ENCODE measurements at regions not wholly inside any gene's neighbourhood (a gene's known extent, or its start where the extent isn't known, plus 50 kb on each side); places are given as distances from the start of the nearest gene placed in this dataset.
A peak's percentile ranks its signal among the peaks of the same experiment; 100 is the strongest.

DNA sequence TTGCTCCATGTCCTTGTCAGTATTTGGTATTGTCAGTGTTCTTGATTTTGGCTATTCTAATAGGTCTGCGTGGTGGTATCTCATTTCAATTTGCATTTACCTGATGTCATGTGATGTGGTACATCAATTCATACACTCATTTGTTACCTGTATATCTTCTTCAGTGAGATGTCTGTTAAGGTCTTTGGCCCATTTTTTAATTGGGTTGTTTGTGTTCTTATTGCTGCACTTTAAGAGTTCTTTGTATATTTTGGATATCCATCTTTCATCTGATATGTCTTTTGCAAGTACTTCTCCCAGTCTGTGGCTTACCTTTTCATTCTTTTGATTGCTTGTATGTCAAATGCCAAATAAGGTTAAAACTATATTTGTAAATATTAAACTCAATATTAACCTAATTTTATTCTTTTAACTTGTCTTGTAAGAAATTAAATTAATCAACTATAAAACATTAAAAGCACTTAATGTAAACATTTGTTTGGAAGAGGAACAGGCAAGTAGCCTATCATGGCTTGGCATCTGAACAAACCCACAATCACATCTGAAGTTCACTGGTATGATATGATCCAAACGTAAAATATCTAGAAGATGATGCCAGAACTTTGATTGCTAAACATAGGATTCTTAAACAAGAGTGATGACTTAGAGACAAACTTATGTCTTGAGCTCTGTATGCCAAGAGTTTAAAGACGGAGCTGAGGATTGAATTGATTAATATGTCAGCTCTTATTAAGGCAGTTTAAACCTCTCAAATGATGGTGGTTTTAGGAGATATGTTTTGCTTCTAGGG, 587.3 kb downstream of the ANXA1 start:
- FAIRE-seq (no peak), DNase-seq (ENCODE audit: insufficient read length, low spot score) (no peak)

DNA sequence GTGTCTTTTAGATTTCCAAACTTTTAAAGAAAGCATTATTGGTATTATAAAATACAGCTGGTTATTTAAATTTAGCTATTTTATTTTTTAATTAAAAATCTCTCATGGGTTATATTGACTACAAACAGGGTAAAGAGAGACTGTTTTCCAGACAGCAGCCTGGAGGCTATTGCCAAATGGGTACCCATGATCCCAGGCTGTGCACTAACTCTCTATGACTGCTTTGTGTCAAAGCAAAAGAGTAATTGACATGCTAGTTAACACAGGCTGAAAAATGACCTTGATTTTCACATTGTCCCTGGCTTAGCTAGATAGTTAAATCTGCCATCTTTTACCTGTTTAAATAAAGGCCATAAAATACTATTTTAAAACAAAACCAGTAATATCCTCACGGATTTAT, 589.7 kb downstream of the ANXA1 start:
- FAIRE-seq, result no peak
- no peak for DNase-seq (ENCODE audit: insufficient read length, low spot score)

DNA sequence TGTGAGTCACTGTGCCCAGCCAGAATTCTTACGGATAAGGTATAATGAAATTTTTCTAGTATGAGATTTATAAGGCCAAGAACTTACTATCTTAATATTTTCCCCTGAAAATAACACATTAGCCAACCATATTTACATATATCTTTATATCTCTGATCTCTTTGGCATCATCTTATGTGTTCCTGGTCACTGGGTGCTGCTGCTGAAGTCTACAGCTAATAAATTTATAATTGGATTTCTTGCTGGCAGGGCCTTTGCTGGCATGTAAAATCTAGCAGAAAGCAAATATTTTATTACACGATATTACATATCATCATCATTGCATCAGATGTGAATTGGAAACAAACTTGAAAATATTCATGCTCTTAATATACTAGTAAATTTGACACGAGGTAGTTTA, 590.7 kb downstream of the ANXA1 start:
- FAIRE-seq (no peak), DNase-seq (ENCODE audit: insufficient read length, low spot score) (no peak)

DNA sequence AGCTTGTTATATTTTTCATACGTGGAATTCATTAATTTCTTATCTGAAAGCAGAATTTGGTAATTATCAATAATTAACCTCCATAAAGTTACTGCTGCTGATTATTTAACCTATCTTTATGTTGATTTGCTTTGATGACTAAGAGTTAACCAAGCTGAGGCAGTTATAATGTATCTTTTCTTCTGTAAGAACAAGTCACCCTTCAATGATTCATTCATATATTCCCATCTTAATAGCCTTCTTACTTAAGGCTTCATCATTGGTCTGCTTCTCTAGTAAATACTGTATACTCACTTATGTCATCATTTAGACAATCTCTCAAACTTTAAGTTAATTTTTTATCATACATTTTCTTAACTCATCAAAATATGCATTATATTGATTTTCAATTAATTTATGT, 592.2 kb downstream of the ANXA1 start:
- peak; percentile 53 for FAIRE-seq
- no peak for DNase-seq (ENCODE audit: insufficient read length, low spot score)

DNA sequence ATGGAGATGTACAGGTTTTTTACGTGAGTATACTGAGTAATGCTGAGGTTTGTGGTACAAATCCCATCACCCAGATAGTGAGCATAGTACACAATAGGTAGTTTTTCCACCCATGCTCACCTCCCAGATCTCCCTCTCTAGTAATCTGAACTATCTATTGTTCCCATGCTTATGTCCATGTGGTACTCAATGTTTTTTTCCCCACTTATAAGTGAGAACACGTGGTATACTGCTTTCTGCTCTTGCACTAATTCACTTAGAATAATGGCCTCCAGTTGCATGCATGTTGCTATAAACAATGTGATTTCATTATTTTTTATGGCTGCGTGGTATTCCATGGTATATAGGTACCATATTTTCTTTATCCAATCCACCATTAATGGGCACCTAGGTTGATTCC, 593.9 kb downstream of the ANXA1 start:
- FAIRE-seq, result no peak

DNA sequence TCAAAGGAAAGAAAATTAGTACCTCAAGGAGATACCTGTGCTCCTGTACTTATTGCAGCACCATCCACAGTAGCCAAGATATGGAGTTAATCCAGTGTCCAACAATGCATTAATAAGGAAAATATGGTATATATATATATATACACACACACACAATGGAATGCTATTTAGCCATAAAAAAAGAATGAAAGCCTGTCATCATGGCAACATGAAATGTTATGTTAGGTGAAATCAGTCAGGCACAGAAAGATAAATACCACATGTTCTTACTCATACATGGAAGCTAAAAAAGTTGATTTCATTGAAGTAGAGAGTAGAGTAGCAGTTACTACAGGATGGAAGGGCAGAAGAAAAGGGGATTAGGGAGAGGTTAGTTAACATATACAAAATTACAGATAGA, 601.5 kb downstream of the ANXA1 start:
- FAIRE-seq, result no peak
- DNase-seq (ENCODE audit: insufficient read length, low spot score), result no peak

More for the DNA sequence above, 593.9 kb downstream of the ANXA1 start:
- no peak for DNase-seq (ENCODE audit: insufficient read length, low spot score)

DNA sequence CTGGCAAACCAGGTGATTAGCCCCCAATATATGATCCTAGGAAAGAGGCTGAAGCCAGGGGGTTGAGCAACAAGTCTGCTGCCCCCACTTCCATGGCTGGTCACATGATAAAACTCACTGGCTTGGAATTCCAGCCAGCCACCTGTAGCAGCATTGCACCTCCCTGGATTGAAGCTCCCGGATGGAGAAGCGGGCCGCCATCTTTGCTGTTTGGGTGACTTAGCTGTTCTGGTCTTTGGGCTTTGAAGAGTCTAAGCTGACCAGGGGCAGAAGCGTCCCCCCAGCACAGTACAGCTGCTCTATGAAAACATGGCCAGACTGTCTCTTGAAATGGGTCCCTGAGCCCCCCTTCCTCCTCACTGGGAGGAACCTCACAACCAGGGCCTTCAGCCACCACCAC, 610.2 kb downstream of the ANXA1 start:
- no peak for FAIRE-seq
- DNase-seq (ENCODE audit: insufficient read length, low spot score), result no peak

DNA sequence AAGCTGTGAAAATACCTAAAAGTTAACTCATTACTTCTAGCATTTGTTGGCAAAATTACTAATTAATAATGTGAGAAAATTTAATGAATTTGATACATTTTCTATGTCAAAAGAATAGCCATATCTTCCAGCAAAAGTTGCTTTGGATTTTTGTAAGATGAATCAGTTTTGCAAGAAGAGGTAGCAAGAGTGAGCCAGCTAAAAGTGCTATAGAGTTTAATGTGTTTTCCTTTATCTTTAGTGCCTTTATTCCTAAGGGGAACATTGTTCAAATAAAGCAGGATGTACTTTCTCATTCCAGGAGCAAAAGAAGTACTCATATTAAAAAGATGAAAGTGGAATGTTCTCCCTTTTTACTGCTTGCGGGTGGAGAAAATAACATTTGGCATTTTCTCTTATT, 622.2 kb downstream of the ANXA1 start:
- no peak for FAIRE-seq
- DNase-seq (ENCODE audit: insufficient read length, low spot score), result no peak

DNA sequence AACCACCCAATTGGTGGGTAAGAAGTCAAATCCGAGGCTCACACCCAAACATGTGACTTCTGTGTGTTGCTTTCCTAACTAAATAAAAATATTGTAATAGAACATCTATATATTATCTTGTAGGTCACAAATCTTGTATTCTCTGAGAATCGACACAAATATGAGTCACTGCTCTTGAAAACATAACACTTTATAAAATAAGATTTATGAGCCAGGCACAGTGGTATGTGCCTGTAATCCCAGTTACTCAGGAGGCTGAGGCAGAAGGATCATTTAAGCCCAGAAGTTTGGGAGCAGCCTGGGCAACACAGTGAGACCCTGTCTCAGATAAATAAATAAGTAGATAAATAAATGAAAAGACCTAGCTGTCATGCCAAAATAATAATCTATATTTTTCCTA, 624.1 kb downstream of the ANXA1 start:
- DNase-seq (ENCODE audit: insufficient read length, low spot score), result no peak
- FAIRE-seq, result no peak

DNA sequence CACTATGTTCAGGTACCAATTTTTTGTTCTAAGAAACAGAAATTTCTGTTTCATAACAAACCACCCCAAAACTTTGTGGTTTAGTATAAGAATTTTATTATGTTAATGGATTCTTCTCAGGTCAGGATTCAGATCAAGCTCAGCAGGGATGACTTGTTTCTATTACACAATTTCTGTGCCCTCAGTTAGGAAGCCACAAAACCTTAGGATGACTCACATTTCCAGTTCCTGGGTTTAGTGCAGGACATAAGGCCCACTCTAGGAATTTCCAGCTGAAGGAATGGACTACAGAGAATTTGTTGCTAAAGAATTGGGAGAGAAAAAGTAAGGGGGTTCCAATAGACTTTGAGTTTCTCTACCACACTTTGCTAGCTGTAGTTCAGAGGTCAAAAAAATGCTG, 629.3 kb downstream of the ANXA1 start:
- FAIRE-seq (no peak), DNase-seq (ENCODE audit: insufficient read length, low spot score) (no peak)

DNA sequence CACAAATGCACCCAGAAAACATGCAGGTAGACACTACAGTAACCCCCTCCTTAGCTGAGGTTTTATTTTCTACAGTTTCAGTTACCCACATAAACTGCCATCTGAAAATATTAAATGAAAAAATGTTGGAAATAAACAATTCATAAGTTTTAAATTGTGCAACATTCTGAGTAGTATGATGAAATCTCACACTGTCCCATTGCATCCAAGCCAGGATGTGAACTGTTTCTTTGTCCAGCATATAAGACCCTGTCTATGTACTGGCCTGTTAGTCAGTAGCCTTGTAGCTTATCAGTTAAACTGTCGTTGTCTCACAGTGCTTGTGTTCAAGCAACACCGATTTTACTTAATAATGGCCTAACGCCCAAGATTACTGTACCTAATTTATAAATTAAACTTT, 630.5 kb downstream of the ANXA1 start:
- DNase-seq (ENCODE audit: insufficient read length, low spot score) (no peak), FAIRE-seq (no peak)

DNA sequence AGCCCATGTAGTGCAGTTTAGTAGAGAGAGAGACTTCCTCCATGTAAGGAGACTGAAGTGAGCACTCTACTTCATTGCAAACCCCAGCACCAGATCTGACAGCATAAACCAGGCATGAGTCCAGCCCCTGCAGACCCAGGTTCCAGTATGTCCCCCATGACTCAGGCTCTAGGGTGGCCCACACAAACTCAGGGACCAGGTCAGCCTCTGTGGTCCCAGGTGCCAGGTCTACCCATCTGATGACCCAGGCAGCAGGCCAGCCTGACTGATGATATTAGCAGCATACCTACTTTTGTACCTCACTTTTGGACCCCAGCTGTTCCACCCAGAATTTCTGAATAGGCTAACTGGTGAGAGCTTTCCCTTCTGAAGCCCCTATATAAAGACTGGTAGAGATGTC, 647.8 kb downstream of the ANXA1 start:
- DNase-seq (ENCODE audit: insufficient read length, low spot score) (no peak), FAIRE-seq (no peak)

DNA sequence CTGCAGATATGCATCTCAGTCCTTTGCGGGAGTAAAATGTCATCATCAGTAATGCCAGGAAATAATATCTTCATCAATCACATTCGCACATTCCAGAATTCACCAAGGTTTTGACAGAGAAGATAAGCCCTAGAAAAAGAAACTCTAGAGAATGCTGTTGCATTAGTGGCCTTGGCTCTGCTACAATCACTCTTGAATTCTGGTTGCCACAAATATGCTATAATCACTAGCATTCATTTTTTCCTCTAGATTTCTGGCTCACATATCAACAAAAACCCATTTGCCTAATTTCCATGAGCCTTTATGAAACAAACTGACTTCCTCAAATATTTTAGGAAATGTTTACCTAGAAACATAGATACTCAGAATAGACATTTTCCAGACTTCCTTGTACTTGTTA, 653.4 kb downstream of the ANXA1 start:
- no peak for FAIRE-seq
- no peak for DNase-seq (ENCODE audit: insufficient read length, low spot score)

DNA sequence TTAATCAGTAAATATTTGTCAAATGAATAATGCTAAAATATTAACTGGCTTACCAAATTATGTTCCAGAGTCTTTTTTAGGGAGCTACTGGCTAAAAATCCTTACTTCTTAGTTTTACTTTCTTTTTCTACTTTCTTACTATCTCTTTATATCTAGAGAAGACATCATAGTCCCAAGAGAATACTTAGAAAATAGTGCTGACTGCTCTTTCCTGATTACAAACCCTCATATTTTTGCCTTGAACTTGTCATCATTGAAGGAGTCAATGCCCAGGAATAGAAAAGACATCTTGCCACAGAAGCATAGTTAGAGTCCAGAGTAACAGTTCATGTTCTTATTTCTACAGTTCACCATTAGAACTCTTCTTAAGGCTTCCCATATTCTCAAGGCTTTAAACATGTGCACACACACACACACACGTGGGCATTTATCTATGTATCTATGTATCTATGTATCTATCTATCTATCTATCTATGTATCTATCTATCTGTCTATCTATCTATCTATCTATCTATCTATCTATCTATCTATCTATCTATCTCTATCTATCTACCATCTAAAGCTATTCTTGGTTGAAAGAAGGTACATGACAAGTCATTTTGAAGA, 654.3 kb downstream of the ANXA1 start:
- no peak for DNase-seq (ENCODE audit: insufficient read length, low spot score)
- FAIRE-seq, result no peak

DNA sequence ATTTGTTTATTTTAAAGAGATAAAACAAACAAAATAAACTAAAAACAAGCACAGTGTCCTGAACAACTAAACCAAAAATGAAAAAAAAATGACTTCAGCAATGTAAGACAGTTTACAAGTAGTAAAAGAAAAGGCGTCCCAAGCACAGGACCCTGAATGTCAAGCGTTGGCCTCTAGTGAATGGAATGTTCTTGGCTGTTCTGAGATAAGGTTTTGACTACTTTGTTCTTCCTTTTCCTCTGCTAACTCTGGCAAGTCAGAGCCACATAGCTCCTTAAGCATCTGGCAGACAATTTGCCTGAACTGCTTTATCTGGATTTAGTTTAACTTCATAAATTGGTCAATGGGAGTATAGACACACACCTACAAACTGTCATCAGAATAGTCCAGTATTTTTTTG, 655.2 kb downstream of the ANXA1 start:
- FAIRE-seq, result no peak
- DNase-seq (ENCODE audit: insufficient read length, low spot score), result no peak

DNA sequence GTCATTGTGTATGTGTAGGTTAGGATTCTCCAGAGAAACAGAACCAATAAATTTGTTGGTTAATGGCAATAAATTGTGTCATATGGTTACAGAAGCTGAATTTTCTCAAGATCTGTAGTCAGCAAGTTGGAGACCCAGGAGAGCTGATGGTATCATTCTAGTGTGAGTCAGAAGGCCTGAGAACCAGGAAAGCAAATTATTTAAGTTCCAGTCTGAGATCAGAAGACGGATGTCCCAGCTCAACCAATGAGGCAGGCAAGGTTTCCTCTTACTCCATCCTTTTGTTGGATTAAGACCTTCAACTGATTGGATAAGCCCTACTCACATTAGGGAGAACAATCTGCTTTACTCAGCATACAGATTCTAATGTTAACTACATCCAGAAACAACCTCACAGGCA, 656.3 kb downstream of the ANXA1 start:
- FAIRE-seq (no peak), DNase-seq (ENCODE audit: insufficient read length, low spot score) (no peak)

DNA sequence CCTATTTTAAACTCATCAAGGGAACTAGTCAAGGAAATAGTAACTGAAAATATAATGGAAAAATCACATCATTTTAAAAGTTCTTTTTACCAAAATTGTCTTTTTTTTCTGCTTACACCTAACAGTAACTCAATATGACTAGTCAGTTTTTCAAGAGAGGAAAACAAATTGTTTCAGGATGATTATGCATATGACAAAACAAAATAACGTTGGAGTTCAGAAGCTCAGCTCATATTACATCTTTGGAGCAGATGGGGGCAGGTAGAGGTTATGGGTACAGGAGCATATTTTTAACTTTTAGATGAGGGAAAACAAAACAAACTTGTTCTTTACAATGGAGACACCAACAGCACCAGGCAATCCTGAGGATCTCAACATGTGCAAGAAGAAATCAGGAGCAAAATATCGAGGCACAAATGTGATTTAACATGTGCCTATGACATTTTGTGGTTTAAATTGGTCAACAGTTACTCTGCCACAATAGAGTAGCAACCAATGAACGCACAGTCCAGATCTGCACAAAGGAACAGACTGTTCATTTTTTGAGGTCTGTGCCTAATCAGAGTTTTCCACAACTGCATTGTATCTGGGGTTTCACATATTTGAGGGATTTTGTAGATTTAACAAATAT, 659.0 kb downstream of the ANXA1 start:
- FAIRE-seq (no peak), DNase-seq (ENCODE audit: insufficient read length, low spot score) (no peak)

DNA sequence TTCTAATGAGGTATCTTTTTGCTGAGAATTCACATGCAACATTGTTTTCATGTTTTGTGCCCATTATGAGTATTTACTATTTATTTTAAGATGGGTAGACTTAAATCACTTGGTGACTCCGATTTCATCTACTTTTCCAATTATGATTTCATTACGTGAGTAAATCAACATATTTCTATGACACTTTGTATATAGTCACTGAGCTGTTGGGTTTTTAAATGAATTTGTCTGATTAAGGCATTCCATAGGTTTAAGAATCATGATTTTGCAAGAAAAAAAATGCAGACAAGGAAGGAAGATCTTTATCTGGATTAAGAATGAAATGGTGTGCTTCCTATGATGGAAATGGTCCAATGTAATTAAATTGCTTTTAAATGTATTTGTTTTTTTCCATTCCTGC, 661.9 kb downstream of the ANXA1 start:
- no peak for DNase-seq (ENCODE audit: insufficient read length, low spot score)
- FAIRE-seq, result no peak

DNA sequence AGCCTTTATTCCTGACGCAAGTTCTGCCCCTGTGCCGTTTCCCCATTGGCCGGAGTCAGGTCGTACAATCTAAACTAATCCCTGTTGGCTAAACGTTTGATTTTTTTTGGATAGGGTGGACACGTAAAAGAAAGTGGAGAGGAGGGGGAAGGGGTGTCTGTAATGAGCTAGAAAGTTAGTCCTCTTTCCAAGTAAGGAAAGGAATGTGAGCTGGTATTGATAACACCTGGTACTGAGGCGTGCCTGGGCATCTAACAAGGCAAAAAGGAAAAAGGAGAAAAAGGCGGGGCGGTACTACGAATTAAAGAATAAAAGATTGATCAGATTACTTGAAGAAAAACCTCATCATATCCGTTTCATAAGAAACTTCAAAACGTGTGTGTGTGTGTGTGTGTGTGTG, 665.2 kb downstream of the ANXA1 start:
- no peak for FAIRE-seq
- DNase-seq (ENCODE audit: insufficient read length, low spot score), result no peak

DNA sequence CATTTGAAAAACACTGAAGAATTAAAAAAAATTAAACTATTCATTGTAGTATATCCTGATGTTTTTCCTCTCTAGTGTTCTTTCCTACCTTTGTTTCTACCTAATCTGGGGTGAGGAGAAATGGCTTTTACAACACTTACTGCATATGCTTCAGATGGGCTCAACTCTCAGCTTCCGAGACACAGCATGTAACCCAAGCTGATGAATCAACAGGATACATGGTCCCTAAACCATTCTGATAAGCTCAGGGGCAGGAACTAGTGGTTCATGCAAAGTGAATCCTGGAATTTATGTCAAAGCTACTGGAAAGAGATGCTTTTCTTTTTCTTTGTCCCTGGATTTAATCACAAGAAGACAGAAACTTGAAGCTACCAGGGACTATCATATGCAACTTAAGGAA, 672.5 kb upstream of the RORB start:
- DNase-seq (ENCODE audit: insufficient read length, low spot score) (no peak), FAIRE-seq (no peak)

DNA sequence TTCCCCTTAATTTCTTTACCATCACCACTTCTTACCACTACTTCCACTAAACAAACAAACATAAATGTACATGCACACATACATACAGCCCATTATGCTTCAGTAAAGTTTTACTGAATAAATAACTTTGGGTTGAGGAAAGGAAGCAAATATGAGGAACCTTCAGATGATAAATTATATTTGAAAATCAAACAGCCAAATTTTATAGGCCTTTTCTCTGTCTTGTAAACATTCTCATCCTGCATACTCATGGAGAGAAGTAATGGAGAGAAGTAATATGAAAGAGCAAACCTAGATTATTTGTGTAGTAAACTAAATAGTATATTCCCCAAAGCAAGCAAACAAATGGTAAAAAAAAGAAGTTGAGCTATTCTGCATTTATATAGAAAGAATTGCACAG, 658.3 kb upstream of the RORB start:
- DNase-seq (ENCODE audit: insufficient read length, low spot score), result no peak
- no peak for FAIRE-seq

DNA sequence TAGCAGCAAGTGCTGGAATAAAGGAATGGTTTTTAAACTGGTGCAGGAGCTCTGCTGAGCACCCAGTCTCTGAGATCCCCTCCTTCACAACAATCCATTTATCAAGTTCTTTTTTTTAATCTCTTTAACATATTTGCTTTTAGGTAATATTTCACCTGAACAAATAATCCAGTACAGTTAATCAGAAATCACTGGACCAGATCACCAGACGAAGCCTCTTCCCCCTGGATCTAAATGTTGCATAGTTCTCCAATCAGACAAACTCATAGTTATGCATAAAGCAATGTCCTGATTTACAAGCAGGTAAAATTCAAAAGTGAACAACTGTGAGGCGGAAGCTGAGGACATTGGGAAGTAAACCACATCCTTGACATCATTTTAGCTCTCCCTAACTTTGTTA, 657.7 kb upstream of the RORB start:
- DNase-seq (ENCODE audit: insufficient read length, low spot score), result no peak
- no peak for FAIRE-seq

Data from GM19239 (cell line).